ENCODE measurements at regions not wholly inside any gene's neighbourhood (a gene's known extent, or its start where the extent isn't known, plus 50 kb on each side); places are given as distances from the start of the nearest gene placed in this dataset.

GRCh38 chr13:65168026-65168425, 2062.1 kb downstream of the PCDH9 start:
- H3F3A ChIP-seq (ENCODE audit: low read depth) = no peaks in the 10 kb centered on the region
- H4K20me1 ChIP-seq (ENCODE audit: insufficient read depth, low read length, poor library complexity, severe bottlenecking) = no peaks in the 10 kb centered on the region
- no peak for TF ChIP-seq EZH2phosphoT487 (IDR thresholded peaks at IDR 0.05; ENCODE audit: borderline replicate concordance)
- TF ChIP-seq CTCF (conservative IDR thresholded peaks at IDR 0.05; ENCODE audit: low read length) = no peak
- no peak overlapping the region for H3K4me3 ChIP-seq (ENCODE audit: low read length, poor library complexity, severe bottlenecking)
- no peaks in the 10 kb centered on the region for H3K9me3 ChIP-seq (ENCODE audit: insufficient read depth, low read depth, low read length)
- H3K4me1 ChIP-seq (ENCODE audit: insufficient read depth, low read length, poor library complexity, severe bottlenecking) = no peaks in the 10 kb centered on the region
- no peak overlapping the region for H3K9ac ChIP-seq (ENCODE audit: low read depth, low read length, poor library complexity, severe bottlenecking)
- no peaks in the 10 kb centered on the region for H3K36me3 ChIP-seq (ENCODE audit: insufficient read depth, low read length)
- no peaks in the 10 kb centered on the region for H3K27me3 ChIP-seq (ENCODE audit: insufficient read depth, low read length, poor library complexity, severe bottlenecking)
- no peaks in the 10 kb centered on the region for H3K9me2 ChIP-seq (replicated peaks; ENCODE audit: low read depth, low read length)
- no peak overlapping the region for H3K4me2 ChIP-seq (ENCODE audit: low read depth, low read length, poor library complexity, severe bottlenecking)
- H2AFZ ChIP-seq (ENCODE audit: low read length) = no peak overlapping the region
- no peaks in the 10 kb centered on the region for H3K79me2 ChIP-seq (ENCODE audit: insufficient read depth, low read length)

DNA sequence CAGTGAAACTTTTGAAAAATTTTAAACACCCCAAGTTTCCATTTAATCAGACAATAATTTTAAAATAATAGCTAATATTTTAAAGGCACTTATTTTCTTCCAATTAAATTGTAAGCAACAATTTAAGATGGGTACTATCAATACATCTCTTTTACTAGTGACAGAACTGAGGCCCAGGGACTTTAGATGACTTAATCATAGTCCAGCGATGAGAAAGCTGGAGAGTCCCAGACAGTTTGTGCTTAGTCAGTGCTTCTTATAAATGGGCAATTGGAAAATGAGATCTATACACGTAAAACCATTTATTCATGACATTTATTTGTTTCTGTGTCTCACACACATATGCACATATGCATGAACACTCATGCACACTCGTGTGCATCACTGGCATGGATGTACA, 2063.5 kb downstream of the PCDH9 start:
- Histone ChIP-seq H3F3A (ENCODE audit: low read depth) (no peaks in the 10 kb centered on the region), H3K4me2 (ENCODE audit: low read depth, low read length, poor library complexity, severe bottlenecking) (no peak overlapping the region), H4K20me1 (ENCODE audit: insufficient read depth, low read length, poor library complexity, severe bottlenecking) (no peaks in the 10 kb centered on the region), H2AFZ (ENCODE audit: low read length) (no peak overlapping the region), H3K79me2 (ENCODE audit: insufficient read depth, low read length) (no peaks in the 10 kb centered on the region), H3K9me2 (replicated peaks; ENCODE audit: low read depth, low read length) (no peaks in the 10 kb centered on the region), H3K36me3 (ENCODE audit: insufficient read depth, low read length) (no peaks in the 10 kb centered on the region), H3K9me3 (ENCODE audit: insufficient read depth, low read depth, low read length) (no peaks in the 10 kb centered on the region), H3K9ac (ENCODE audit: low read depth, low read length, poor library complexity, severe bottlenecking) (no peak overlapping the region), H3K4me3 (ENCODE audit: low read length, poor library complexity, severe bottlenecking) (no peak overlapping the region), H3K4me1 (ENCODE audit: insufficient read depth, low read length, poor library complexity, severe bottlenecking) (no peaks in the 10 kb centered on the region), H3K27me3 (ENCODE audit: insufficient read depth, low read length, poor library complexity, severe bottlenecking) (no peaks in the 10 kb centered on the region)
- TF ChIP-seq CTCF (conservative IDR thresholded peaks at IDR 0.05; ENCODE audit: low read length) (no peak), EZH2phosphoT487 (IDR thresholded peaks at IDR 0.05; ENCODE audit: borderline replicate concordance) (no peak)

GRCh38 chr13:65159803-65160202, 2070.3 kb downstream of the PCDH9 start:
- 0 out of 2 replicates have a peak, but pooled peaks cover 3% of the 10 kb centered on the region for H3F3A ChIP-seq (ENCODE audit: low read depth)
- peaks cover 13% of the 10 kb centered on the region for H3K4me1 ChIP-seq (ENCODE audit: insufficient read depth, low read length, poor library complexity, severe bottlenecking)
- no peak for TF ChIP-seq CTCF (conservative IDR thresholded peaks at IDR 0.05; ENCODE audit: low read length)
- H3K36me3 ChIP-seq (ENCODE audit: insufficient read depth, low read length) = no peaks in the 10 kb centered on the region
- no peaks in the 10 kb centered on the region for H4K20me1 ChIP-seq (ENCODE audit: insufficient read depth, low read length, poor library complexity, severe bottlenecking)
- H3K27me3 ChIP-seq (ENCODE audit: insufficient read depth, low read length, poor library complexity, severe bottlenecking) = no peaks in the 10 kb centered on the region
- no peak overlapping the region for H2AFZ ChIP-seq (ENCODE audit: low read length)
- no peak overlapping the region for H3K9ac ChIP-seq (ENCODE audit: low read depth, low read length, poor library complexity, severe bottlenecking)
- no peaks in the 10 kb centered on the region for H3K79me2 ChIP-seq (ENCODE audit: insufficient read depth, low read length)
- H3K4me3 ChIP-seq (ENCODE audit: low read length, poor library complexity, severe bottlenecking) = no peak overlapping the region
- no peaks in the 10 kb centered on the region for H3K9me3 ChIP-seq (ENCODE audit: insufficient read depth, low read depth, low read length)
- no peak overlapping the region for H3K4me2 ChIP-seq (ENCODE audit: low read depth, low read length, poor library complexity, severe bottlenecking)
- no peaks in the 10 kb centered on the region for H3K9me2 ChIP-seq (replicated peaks; ENCODE audit: low read depth, low read length)

Measured in Loucy (cell line).